ENCODE measurements at regions not wholly inside any gene's neighbourhood (a gene's known extent, or its start where the extent isn't known, plus 50 kb on each side); places are given as distances from the start of the nearest gene placed in this dataset.

GRCh38 chr9:13364271-13365000, 84.9 kb upstream of the MPDZ start:
- TF ChIP-seq EZH2 (IDR thresholded peaks at IDR 0.05; ENCODE audit: insufficient read depth, poor library complexity, severe bottlenecking) (no peak), EZH2phosphoT487 (IDR thresholded peaks at IDR 0.05; ENCODE audit: insufficient read depth, low read depth) (no peak)

All from GM23248 (cell line).